ENCODE measurements at regions not wholly inside any gene's neighbourhood (a gene's known extent, or its start where the extent isn't known, plus 50 kb on each side); places are given as distances from the start of the nearest gene placed in this dataset.
A peak's percentile ranks its signal among the peaks of the same experiment; 100 is the strongest.
"Not testable (repeated sequence)": the region's sequence is repeated elsewhere in the genome, so short reads cannot be mapped to it uniquely, and the experiment has no call there.

DNA sequence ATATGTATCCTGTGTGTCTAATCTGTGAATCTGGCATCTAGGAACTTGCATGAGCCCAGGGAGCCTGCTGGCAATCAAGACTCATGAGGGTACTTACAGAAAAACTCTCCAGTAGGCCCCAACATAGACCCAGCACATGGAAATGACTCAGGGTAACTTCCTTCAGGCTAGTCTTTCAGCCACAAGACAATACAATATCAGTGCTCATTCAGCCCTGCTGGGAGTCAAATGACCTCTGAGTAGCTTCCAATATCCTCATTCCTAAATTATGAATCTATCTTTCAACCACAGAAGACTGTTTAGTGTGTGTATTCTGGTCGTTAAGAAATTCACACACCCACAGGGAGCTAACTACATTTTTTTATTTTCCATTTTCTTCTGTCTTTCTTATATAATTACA lies 1273.0 kb downstream of the EFNA5 start:
- ChIA-PET CTCF (no interaction called here), POLR2A (no interaction called here)
- TF ChIP-seq, protein P1, sequence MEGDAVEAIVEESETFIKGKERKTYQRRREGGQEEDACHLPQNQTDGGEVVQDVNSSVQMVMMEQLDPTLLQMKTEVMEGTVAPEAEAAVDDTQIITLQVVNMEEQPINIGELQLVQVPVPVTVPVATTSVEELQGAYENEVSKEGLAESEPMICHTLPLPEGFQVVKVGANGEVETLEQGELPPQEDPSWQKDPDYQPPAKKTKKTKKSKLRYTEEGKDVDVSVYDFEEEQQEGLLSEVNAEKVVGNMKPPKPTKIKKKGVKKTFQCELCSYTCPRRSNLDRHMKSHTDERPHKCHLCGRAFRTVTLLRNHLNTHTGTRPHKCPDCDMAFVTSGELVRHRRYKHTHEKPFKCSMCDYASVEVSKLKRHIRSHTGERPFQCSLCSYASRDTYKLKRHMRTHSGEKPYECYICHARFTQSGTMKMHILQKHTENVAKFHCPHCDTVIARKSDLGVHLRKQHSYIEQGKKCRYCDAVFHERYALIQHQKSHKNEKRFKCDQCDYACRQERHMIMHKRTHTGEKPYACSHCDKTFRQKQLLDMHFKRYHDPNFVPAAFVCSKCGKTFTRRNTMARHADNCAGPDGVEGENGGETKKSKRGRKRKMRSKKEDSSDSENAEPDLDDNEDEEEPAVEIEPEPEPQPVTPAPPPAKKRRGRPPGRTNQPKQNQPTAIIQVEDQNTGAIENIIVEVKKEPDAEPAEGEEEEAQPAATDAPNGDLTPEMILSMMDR (IDR thresholded peaks at IDR 0.05; ENCODE audit: insufficient read depth, low read length, missing control alignments), result no peak

DNA sequence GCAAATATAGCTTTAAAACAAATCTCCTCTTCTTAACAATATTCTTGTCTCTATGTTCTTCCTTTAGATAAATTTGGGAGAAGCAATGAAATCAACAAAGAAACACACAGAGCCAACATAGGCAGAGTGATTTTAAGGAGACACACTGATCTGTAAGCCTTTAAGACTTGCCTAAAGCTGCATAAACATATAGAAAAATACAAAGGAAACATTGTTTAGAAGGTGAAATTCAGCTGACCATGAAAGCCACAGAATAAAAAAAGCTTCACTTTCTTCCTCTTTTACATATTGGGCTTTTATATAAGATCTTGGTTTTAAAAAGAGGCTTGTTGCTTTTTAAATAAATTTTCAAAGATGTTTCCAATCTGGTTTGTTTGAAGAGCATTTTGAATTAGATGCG lies 1277.5 kb downstream of the EFNA5 start:
- CTCF ChIA-PET, result interaction anchor here (0.9 kb wide), 1 partner anchor 1179 kb away, joined by 3 read pairs; no protein-coding TSS in a partner anchor
- H3K4me3 ChIP-seq (ENCODE audit: low read depth, low read length), result no peak overlapping the region
- no peak for DNase-seq (ENCODE audit: low read depth, low spot score)
- POLR2A ChIA-PET, result no interaction called here
- TF ChIP-seq, protein P1 (IDR thresholded peaks at IDR 0.05; ENCODE audit: insufficient read depth, low read length, missing control alignments), result no peak

More for the DNA sequence above, 1273.0 kb downstream of the EFNA5 start:
- DNase-seq (ENCODE audit: low read depth, low spot score), result peak; percentile 88
- H3K4me3 ChIP-seq (ENCODE audit: low read depth, low read length), result no peak overlapping the region

DNA sequence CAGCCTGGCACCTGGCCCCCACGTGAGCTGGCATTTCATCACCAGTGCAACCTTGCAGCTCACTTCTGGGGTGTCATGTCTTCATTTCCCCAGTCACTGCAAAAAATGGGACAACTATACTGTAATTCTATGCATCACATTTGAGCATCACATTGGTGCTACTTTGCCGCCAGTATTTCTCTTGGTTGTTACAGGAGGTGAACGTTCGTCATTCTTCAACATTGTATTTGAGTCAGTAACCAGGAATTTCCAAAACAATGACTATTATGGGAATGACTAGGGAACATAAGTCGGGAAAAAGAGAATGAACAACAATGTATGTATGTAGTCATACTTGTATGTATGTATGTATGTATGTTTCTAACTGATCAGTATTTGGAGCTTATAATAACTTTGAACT lies 1278.0 kb downstream of the EFNA5 start:
- ChIA-PET CTCF (interaction anchor here (0.9 kb wide), 1 partner anchor 1180 kb away, joined by 3 read pairs; no protein-coding TSS in a partner anchor), POLR2A (no interaction called here)
- H3K4me3 ChIP-seq (ENCODE audit: low read depth, low read length), result no peak overlapping the region
- TF ChIP-seq, protein P1 (IDR thresholded peaks at IDR 0.05; ENCODE audit: insufficient read depth, low read length, missing control alignments), result no peak
- no peak for DNase-seq (ENCODE audit: low read depth, low spot score)

DNA sequence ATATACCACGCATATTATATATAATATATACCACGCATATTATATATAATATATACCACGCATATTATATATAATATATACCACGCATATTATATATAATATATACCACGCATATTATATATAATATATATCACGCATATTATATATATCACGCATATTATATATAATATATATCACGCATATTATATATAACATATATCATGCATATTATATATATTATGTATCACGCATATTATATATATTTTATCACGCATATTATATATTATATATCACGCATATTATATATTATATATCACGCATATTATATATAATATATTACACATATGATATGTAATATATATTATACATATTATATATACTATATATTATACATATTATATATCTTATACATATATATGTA lies 1283.0 kb downstream of the EFNA5 start:
- H3K4me3 ChIP-seq (ENCODE audit: low read depth, low read length); POLR2A ChIA-PET: not testable (repeated sequence)

DNA sequence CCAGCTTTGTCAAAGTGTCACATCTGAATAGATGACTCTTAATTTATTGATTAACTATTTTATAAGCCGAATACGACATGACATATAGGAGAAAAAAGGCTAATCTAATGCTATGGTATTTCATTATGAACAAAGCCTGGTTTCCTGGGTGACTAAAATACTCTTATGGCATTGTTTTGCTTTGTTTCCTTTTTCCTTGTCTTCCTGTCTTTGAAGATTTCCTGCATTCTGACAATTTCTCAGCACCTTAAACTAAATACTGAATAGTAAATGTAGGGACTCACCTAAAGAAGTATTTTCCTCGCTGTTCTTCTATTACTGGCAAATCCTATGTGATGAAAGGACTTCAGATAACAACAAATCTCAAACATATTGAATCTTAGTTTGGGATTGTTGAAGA lies 1284.5 kb downstream of the EFNA5 start:
- DNase-seq (ENCODE audit: low read depth, low spot score), result no peak
- TF ChIP-seq, protein P1 (IDR thresholded peaks at IDR 0.05; ENCODE audit: insufficient read depth, low read length, missing control alignments), result no peak
- H3K4me3 ChIP-seq (ENCODE audit: low read depth, low read length), result no peak overlapping the region
- CTCF ChIA-PET, result interaction anchor here (0.9 kb wide), 1 partner anchor 117 kb away, joined by 3 read pairs; no protein-coding TSS in a partner anchor
- POLR2A ChIA-PET, result no interaction called here

More for the DNA sequence above, 1283.0 kb downstream of the EFNA5 start:
- DNase-seq (ENCODE audit: low read depth, low spot score); CTCF ChIA-PET: not testable (repeated sequence)

DNA sequence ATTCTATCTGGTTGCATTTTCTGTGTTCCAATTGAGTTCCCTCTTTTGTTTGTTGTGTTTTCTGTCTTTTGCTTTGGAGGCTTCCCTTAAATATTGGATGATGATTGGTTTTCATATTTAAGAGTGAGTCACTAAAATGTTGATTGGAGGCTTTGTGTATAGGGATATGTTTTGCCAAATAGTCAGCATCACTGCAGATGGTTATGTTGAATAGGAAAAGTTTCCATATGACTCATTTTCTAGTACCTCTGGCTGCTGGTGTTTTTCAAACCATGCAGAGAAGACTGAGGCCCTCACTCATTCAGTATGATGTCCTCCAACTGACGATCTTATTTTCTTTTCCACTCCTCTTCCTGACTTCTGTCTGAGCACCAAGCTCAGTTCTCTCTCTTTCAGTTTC lies 1290.0 kb downstream of the EFNA5 start:
- TF ChIP-seq, protein P1 (IDR thresholded peaks at IDR 0.05; ENCODE audit: insufficient read depth, low read length, missing control alignments), result no peak
- ChIA-PET POLR2A (no interaction called here), CTCF (no interaction called here)
- no peak overlapping the region for H3K4me3 ChIP-seq (ENCODE audit: low read depth, low read length)
- DNase-seq (ENCODE audit: low read depth, low spot score), result no peak

DNA sequence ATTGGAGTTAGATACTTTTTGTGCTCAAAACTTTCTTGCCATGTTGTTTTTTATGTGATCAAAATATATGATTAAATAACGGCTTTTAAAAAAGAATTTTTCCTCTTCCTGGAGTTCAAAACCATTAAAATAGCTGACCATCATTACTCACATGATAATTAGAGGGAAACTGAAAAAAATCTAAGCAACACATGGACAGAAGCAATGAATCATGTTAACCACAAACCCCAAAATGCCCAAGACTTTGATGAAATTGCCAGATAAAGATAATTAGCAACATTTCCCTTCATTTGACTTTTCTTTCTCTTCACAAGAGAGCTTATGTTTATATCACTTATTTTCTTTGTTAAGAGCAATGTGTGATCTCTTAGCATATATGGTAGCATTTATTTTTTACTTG lies 1294.2 kb downstream of the EFNA5 start:
- CTCF ChIA-PET, result no interaction called here
- DNase-seq (ENCODE audit: low read depth, low spot score), result no peak
- no peak overlapping the region for H3K4me3 ChIP-seq (ENCODE audit: low read depth, low read length)
- POLR2A ChIA-PET, result no interaction called here
- TF ChIP-seq, protein P1 (IDR thresholded peaks at IDR 0.05; ENCODE audit: insufficient read depth, low read length, missing control alignments), result no peak
